CD4-positive, alpha-beta T cell (primary cell): ENCODE measurements at regions not wholly inside any gene's neighbourhood (a gene's known extent, or its start where the extent isn't known, plus 50 kb on each side); places are given as distances from the start of the nearest gene placed in this dataset.

ENCODE experiments used
- ATAC-seq: fragments of 200-7000 bp; cut with Tn5 transposase; one replicate; pipeline ENCODE4 v1.10.0; 2022; ENCODE audit warnings: mild to moderate bottlenecking; ENCODE audit not compliant: poor library complexity
- CTCF ChIA-PET: fragments of 350-600 bp; sonication (Branson Sonifier 250); formaldehyde crosslinking; loops from one replicate; lab custom pipeline; 2021; ENCODE audit warnings: antibody characterized with exemption, inconsistent platforms; lab: Charles Lee
- POLR2A ChIA-PET: fragments of 350-600 bp; sonication (Branson Sonifier 250); formaldehyde crosslinking; loops from one replicate; lab custom pipeline; 2021; ENCODE audit warnings: antibody characterized with exemption, inconsistent platforms; lab: Charles Lee
- DNase-seq, 14 experiments: peaks; one replicate each; pipeline ENCODE4 v3.0.0-alpha.2; 2013 to 2020; ENCODE audit warnings: mixed read lengths in 2 of 14
- H3K27ac ChIP-seq, 2 donors: one replicate each; pipeline versions ENCODE4 v1.5.1 to v1.7.0; 2013; ENCODE audit warnings: low read length in 2 of 2, low read depth in 1 of 2, mild to moderate bottlenecking in 1 of 2
- H3K27me3 ChIP-seq, 2 experiments: 1 replicate in 1 of 2; 2 replicates in 1 of 2; pipeline versions ENCODE4 v1.6.1 to v1.7.0; 2013; ENCODE audit warnings: low read length in 2 of 2, control low read depth in 1 of 2, mild to moderate bottlenecking in 1 of 2, moderate library complexity in 1 of 2; ENCODE audit not compliant: insufficient read depth in 2 of 2, control insufficient read depth in 1 of 2
- H3K36me3 ChIP-seq: one replicate; pipeline ENCODE4 v1.6.1; 2013; ENCODE audit warnings: low read length, control low read depth; ENCODE audit not compliant: insufficient read depth
- H3K4me1 ChIP-seq: one replicate; pipeline ENCODE4 v1.6.1; 2013; ENCODE audit warnings: low read length, control low read depth; ENCODE audit not compliant: insufficient read depth
- H3K4me3 ChIP-seq: one replicate; pipeline ENCODE4 v1.5.1; 2013; ENCODE audit warnings: mild to moderate bottlenecking, low read length, moderate library complexity
- H3K9me3 ChIP-seq, 2 experiments: 1 replicate in 1 of 2; 2 replicates in 1 of 2; pipeline versions ENCODE4 v1.6.1 to v1.7.0; 2013; ENCODE audit warnings: low read length in 2 of 2, mild to moderate bottlenecking in 2 of 2, control low read depth in 1 of 2, moderate library complexity in 1 of 2; ENCODE audit not compliant: control insufficient read depth in 1 of 2, insufficient read depth in 1 of 2
- H3K27ac Mint-ChIP-seq: one replicate; pipeline ENCODE4 v1.8.0; 2020; ENCODE audit warnings: mixed read lengths
- H3K27me3 Mint-ChIP-seq: one replicate; pipeline ENCODE4 v1.8.0; 2021; ENCODE audit warnings: mixed read lengths
- H3K36me3 Mint-ChIP-seq: one replicate; pipeline ENCODE4 v1.8.0; 2021; ENCODE audit warnings: low read depth, mixed read lengths
- H3K4me1 Mint-ChIP-seq: one replicate; pipeline ENCODE4 v1.8.0; 2021; ENCODE audit warnings: low read depth, mixed read lengths
- H3K4me3 Mint-ChIP-seq: one replicate; pipeline ENCODE4 v1.8.0; 2020; ENCODE audit warnings: mild to moderate bottlenecking, mixed read lengths
- H3K9me3 Mint-ChIP-seq: one replicate; pipeline ENCODE4 v1.8.0; 2020; ENCODE audit warnings: mixed read lengths
- intact Hi-C, 2 experiments: fragments of 100-400 bp; cut with DNase I in 1 of 2; cut with micrococcal nuclease in 1 of 2; formaldehyde crosslinking; loops; one replicate each; pipeline versions ENCODE4 v1.15.1 to v1.9.0; 2023 to 2025; cut with DNase I, micrococcal nuclease
- TF ChIP-seq, protein P1 (sequence below): fragments of 200-600 bp; IDR thresholded peaks from one replicate; pipeline ENCODE4 v1.8.0; 2022; ENCODE audit warnings: antibody characterized with exemption, mild to moderate bottlenecking

DNA sequence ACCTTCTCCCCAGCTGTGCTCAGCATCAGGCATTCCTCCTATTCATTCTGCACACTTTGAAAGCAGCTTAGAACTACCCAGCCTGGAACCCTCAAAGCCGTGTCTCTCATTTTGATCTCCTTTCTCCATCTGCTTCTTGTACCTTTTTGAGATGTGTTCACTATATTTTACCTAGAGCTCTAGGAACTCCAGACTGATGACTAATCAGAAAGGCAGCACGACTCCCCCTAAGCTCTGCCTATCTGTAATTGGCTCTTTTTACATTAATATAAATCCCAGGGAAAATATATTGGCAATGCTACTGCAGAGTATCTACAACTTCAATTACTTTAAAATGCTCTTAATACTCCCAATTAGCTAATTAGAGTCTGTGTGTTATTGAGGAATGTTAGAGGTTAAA lies 671.5 kb downstream of the CBLN4 start:
- Mint-ChIP-seq H3K9me3 (peaks cover 2% of the 10 kb centered on the region), H3K36me3 (no peaks in the 10 kb centered on the region), H3K27me3 (no peaks in the 10 kb centered on the region), H3K4me1 (no peaks in the 10 kb centered on the region), H3K27ac (no peak overlapping the region), H3K4me3 (no peak overlapping the region)
- ChIA-PET CTCF (interaction anchor here (0.6 kb wide), 1 partner anchor 439 kb away, joined by 3 read pairs; no protein-coding TSS in a partner anchor), POLR2A (no interaction called here)
- no peak overlapping the region for H3K4me3 ChIP-seq
- H3K36me3 ChIP-seq: no peaks in the 10 kb centered on the region
- DNase-seq (no peak), ATAC-seq (no peak)
- intact Hi-C loops: no loop called here
- TF ChIP-seq, protein P1, sequence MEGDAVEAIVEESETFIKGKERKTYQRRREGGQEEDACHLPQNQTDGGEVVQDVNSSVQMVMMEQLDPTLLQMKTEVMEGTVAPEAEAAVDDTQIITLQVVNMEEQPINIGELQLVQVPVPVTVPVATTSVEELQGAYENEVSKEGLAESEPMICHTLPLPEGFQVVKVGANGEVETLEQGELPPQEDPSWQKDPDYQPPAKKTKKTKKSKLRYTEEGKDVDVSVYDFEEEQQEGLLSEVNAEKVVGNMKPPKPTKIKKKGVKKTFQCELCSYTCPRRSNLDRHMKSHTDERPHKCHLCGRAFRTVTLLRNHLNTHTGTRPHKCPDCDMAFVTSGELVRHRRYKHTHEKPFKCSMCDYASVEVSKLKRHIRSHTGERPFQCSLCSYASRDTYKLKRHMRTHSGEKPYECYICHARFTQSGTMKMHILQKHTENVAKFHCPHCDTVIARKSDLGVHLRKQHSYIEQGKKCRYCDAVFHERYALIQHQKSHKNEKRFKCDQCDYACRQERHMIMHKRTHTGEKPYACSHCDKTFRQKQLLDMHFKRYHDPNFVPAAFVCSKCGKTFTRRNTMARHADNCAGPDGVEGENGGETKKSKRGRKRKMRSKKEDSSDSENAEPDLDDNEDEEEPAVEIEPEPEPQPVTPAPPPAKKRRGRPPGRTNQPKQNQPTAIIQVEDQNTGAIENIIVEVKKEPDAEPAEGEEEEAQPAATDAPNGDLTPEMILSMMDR: no peak
- no peaks in the 10 kb centered on the region for H3K9me3 ChIP-seq
- no peaks in the 10 kb centered on the region for H3K27me3 ChIP-seq
- no peaks in the 10 kb centered on the region for H3K4me1 ChIP-seq
- no peak overlapping the region for H3K27ac ChIP-seq

DNA sequence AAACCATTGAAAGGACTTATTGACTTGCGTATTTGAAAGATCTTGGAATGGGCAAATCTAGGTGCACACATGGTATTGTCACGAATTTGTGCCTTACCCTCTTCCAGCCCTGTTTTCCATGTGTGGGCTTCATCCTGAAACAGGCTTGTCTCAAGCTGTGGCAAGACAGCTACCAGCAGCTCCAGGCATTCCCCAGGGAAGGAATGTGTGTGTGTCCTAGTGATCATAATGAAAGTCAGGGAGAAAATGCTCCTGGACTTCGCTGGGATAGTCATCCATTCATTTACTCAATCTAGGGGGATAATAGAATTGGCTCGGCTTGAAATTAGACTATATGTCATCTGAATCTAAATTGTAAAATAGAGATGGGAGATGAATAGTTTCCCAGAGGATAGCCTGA lies 676.2 kb downstream of the CBLN4 start:
- Histone ChIP-seq H3K4me1 (no peaks in the 10 kb centered on the region), H3K4me3 (no peak overlapping the region), H3K9me3 (no peaks in the 10 kb centered on the region), H3K27me3 (no peaks in the 10 kb centered on the region), H3K36me3 (no peaks in the 10 kb centered on the region), H3K27ac (no peak overlapping the region)
- H3K4me3 Mint-ChIP-seq: no peak overlapping the region
- H3K36me3 Mint-ChIP-seq: no peaks in the 10 kb centered on the region
- ChIA-PET CTCF (no interaction called here), POLR2A (no interaction called here)
- DNase-seq (no peak), ATAC-seq (no peak)
- no peak overlapping the region for H3K27ac Mint-ChIP-seq
- peaks cover 10% of the 10 kb centered on the region for H3K9me3 Mint-ChIP-seq
- no peaks in the 10 kb centered on the region for H3K27me3 Mint-ChIP-seq
- H3K4me1 Mint-ChIP-seq: no peaks in the 10 kb centered on the region
- intact Hi-C loops: no loop called here
- TF ChIP-seq, protein P1: no peak

DNA sequence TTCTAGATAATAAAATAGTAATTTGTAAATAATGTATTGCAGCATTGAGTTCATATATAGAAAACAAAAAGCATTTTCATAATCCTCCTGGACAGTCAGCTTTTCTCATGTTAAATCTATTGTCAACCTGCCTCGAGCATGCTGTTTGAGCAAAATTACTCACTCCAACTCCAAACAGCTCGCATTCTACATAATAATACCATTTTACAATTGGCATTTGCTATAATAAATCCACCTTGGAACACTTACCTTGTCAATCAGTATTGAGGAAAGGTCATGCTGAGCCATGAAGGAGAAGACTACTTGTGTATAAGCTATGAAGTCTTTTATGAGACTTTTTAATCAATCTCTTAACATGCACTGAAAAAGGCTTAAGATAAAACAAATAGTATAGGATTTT lies 682.6 kb downstream of the CBLN4 start:
- Mint-ChIP-seq H3K27me3 (no peaks in the 10 kb centered on the region), H3K4me1 (no peaks in the 10 kb centered on the region), H3K4me3 (no peak overlapping the region), H3K27ac (no peak overlapping the region), H3K36me3 (no peaks in the 10 kb centered on the region), H3K9me3 (peaks cover 12% of the 10 kb centered on the region)
- intact Hi-C loops: no loop called here
- Histone ChIP-seq H3K27ac (no peak overlapping the region), H3K36me3 (no peaks in the 10 kb centered on the region), H3K4me3 (no peak overlapping the region), H3K27me3 (no peaks in the 10 kb centered on the region), H3K9me3 (peaks cover 0 to 3% of the 10 kb centered on the region in 2 experiments), H3K4me1 (no peaks in the 10 kb centered on the region)
- no peak for DNase-seq
- TF ChIP-seq, protein P1: no peak
- CTCF ChIA-PET: no interaction called here
- ATAC-seq: no peak
- POLR2A ChIA-PET: no interaction called here
